NCI-H2196 treated with DMSO at 0.1 percent for 48 hours (cell line): ENCODE measurements at regions not wholly inside any gene's neighbourhood (a gene's known extent, or its start where the extent isn't known, plus 50 kb on each side); places are given as distances from the start of the nearest gene placed in this dataset.
A peak's percentile ranks its signal among the peaks of the same experiment; 100 is the strongest.
"Not testable (repeated sequence)": the region's sequence is repeated elsewhere in the genome, so short reads cannot be mapped to it uniquely, and the experiment has no call there.

Experiments
- DNase-seq: peaks from one replicate; lab custom pipeline; 2025; ENCODE audit not compliant: unreplicated experiment; lab: John Stamatoyannopoulos, UW

- DNase-seq, result not testable (repeated sequence)
Measured at GRCh38 chr6:158886346-158886977, 67.3 kb upstream of the EZR start.

GRCh38 chr6:158881884-158882283 lies 62.7 kb upstream of the EZR start:
- not testable (repeated sequence) for DNase-seq

- not testable (repeated sequence) for DNase-seq
Measured at GRCh38 chr6:158881276-158881675, 62.1 kb upstream of the EZR start.

GRCh38 chr6:158879180-158879579 lies 60.0 kb upstream of the EZR start:
- DNase-seq, result no peak

- DNase-seq, result no peak
Measured at GRCh38 chr6:158877716-158878115, 58.5 kb upstream of the EZR start.

GRCh38 chr6:158876886-158877285 lies 57.7 kb upstream of the EZR start:
- DNase-seq, result no peak

GRCh38 chr6:158870649-158870957 lies 51.4 kb upstream of the EZR start:
- DNase-seq, result no peak

GRCh38 chr6:158869826-158870648 lies 50.9 kb upstream of the EZR start:
- peak; percentile 90 for DNase-seq

GRCh38 chr6:158868890-158869825 lies 50.0 kb upstream of the EZR start:
- DNase-seq, result peak; percentile 90
